A673 (cell line): ENCODE measurements at regions not wholly inside any gene's neighbourhood (a gene's known extent, or its start where the extent isn't known, plus 50 kb on each side); places are given as distances from the start of the nearest gene placed in this dataset.

Experiments used
- BruUV-seq: library from RNA; stranded (reverse); fragments of 400-500 nt; replicated peaks from 2 replicates; lab custom pipeline; 2021; lab: Mats Ljungman, UMichigan
- CTCF ChIA-PET: fragments of 300-600 bp; sonication (Branson Sonifier 250); formaldehyde crosslinking; loops from one replicate; lab custom pipeline; 2022; ENCODE audit warnings: antibody characterized with exemption; lab: Charles Lee
- POLR2A ChIA-PET: fragments of 300-600 bp; sonication (Branson Sonifier 250); formaldehyde crosslinking; loops from one replicate; lab custom pipeline; 2022; ENCODE audit warnings: antibody characterized with exemption; ENCODE audit not compliant: low non-redundant PET; lab: Charles Lee
- DNase-seq: peaks from one replicate; pipeline ENCODE4 v3.0.0-alpha.2; 2015; ENCODE audit warnings: low spot score
- H3K27ac ChIP-seq: fragments of 200-600 bp; sonication (generic); 2 replicates; pipeline ENCODE4 v1.5.1; 2016; ENCODE audit warnings: mixed run types, low read depth, mild to moderate bottlenecking, mixed read lengths, antibody characterized with exemption, low read length; ENCODE audit not compliant: poor library complexity, severe bottlenecking
- H3K27me3 ChIP-seq: fragments of 200-600 bp; sonication (generic); replicated peaks from 2 replicates; pipeline ENCODE4 v1.6.1; 2017; ENCODE audit warnings: mixed run types, low read depth, mild to moderate bottlenecking, mixed read lengths, antibody characterized with exemption, low read length; ENCODE audit not compliant: insufficient read depth, poor library complexity
- H3K36me3 ChIP-seq: fragments of 200-600 bp; sonication (generic); 2 replicates; pipeline ENCODE4 v1.6.1; 2016; ENCODE audit warnings: mixed run types, mild to moderate bottlenecking, mixed read lengths, antibody characterized with exemption, low read length; ENCODE audit not compliant: insufficient read depth, poor library complexity, severe bottlenecking
- H3K4me1 ChIP-seq: fragments of 200-600 bp; sonication (generic); 2 replicates; pipeline ENCODE4 v1.6.1; 2017; ENCODE audit warnings: mixed run types, mild to moderate bottlenecking, mixed read lengths, antibody characterized with exemption, low read length; ENCODE audit not compliant: insufficient read depth, poor library complexity, severe bottlenecking
- H3K4me3 ChIP-seq: fragments of 200-600 bp; sonication (generic); 2 replicates; pipeline ENCODE4 v1.5.1; 2016; ENCODE audit warnings: low read depth, mixed run types, mild to moderate bottlenecking, mixed read lengths, low read length; ENCODE audit not compliant: poor library complexity, severe bottlenecking
- H3K9me3 ChIP-seq: fragments of 200-600 bp; sonication (generic); 2 replicates; pipeline ENCODE4 v1.6.1; 2016; ENCODE audit warnings: mixed run types, low read depth, mild to moderate bottlenecking, mixed read lengths, antibody characterized with exemption, low read length; ENCODE audit not compliant: poor library complexity, severe bottlenecking
- EZH2 ChIP-seq: fragments of 200-600 bp; sonication (generic); IDR thresholded peaks from 2 replicates; pipeline ENCODE4 v1.6.1; 2017; ENCODE audit warnings: borderline replicate concordance, low read depth, mild to moderate bottlenecking, mixed read lengths, antibody characterized with exemption, low read length; ENCODE audit not compliant: poor library complexity, severe bottlenecking
- intact Hi-C: fragments of 100-400 bp; cut with micrococcal nuclease; formaldehyde crosslinking; loops from one replicate; pipeline ENCODE4 v1.10.0; 2022; ENCODE audit not compliant: unreplicated experiment
- TF ChIP-seq, protein P1 (sequence below): fragments of 300-800, 200-600 bp; sonication (generic); conservative IDR thresholded peaks from 2 replicates; pipeline ENCODE4 v1.5.1; 2017; ENCODE audit warnings: low read depth, mild to moderate bottlenecking, antibody characterized with exemption, low read length, moderate library complexity, mixed read lengths

DNA sequence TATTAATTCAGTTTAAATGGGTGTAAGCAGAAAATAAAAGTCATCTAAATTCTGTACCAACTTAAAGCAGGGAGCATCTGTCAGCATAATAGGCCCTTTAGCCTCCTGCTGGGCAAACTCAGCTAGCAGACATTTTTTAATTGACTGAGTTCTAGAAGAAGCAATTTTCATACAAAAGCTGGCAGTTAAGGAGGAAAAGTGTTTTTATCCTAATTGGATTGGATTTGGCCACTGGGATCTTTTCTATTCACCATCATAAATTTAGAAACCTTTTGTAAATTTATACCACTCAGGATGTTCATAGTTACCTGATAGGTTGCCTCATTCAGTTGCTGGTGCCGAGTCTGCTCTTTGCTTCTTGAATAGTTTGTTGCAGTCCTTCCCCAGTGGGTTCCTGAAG, 262.7 kb upstream of the FSIP2 start:
- Histone ChIP-seq H3K9me3 (no peaks in the 10 kb centered on the region), H3K36me3 (no peaks in the 10 kb centered on the region), H3K4me3 (no peak overlapping the region), H3K27me3 (peaks cover 42% of the 10 kb centered on the region), H3K4me1 (peaks cover 6% of the 10 kb centered on the region), H3K27ac (no peak overlapping the region)
- CTCF ChIA-PET = no interaction called here
- intact Hi-C loops = no loop called here
- TF ChIP-seq, protein P1, sequence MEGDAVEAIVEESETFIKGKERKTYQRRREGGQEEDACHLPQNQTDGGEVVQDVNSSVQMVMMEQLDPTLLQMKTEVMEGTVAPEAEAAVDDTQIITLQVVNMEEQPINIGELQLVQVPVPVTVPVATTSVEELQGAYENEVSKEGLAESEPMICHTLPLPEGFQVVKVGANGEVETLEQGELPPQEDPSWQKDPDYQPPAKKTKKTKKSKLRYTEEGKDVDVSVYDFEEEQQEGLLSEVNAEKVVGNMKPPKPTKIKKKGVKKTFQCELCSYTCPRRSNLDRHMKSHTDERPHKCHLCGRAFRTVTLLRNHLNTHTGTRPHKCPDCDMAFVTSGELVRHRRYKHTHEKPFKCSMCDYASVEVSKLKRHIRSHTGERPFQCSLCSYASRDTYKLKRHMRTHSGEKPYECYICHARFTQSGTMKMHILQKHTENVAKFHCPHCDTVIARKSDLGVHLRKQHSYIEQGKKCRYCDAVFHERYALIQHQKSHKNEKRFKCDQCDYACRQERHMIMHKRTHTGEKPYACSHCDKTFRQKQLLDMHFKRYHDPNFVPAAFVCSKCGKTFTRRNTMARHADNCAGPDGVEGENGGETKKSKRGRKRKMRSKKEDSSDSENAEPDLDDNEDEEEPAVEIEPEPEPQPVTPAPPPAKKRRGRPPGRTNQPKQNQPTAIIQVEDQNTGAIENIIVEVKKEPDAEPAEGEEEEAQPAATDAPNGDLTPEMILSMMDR = no peak
- no peak for TF ChIP-seq EZH2
- BruUV-seq = no TSS peak
- peak; percentile 80 for DNase-seq
- POLR2A ChIA-PET = no interaction called here

DNA sequence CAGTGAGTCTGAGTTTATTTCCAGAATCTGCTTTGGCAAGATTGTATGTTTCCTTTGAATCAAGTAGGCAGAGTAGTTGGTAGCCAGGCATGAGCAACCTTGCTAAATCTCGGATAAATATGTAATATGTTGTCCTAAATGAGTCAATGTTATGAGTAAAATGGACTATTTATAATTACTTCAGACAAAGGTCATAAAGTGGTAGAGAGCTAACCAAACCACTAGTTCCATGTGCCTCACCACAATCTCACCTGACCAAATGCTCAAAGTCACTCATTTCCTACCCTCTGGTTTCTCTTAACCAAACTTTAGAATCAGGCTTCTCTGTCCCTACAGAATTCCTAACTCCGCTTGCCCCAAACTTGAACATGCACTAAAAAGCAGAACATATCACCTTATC, 261.2 kb upstream of the FSIP2 start:
- no TSS peak for BruUV-seq
- peaks cover 6% of the 10 kb centered on the region for H3K4me1 ChIP-seq
- peaks cover 42% of the 10 kb centered on the region for H3K27me3 ChIP-seq
- no peak overlapping the region for H3K27ac ChIP-seq
- ChIA-PET POLR2A (no interaction called here), CTCF (no interaction called here)
- H3K9me3 ChIP-seq = no peaks in the 10 kb centered on the region
- TF ChIP-seq EZH2 = no peak
- TF ChIP-seq, protein P1 = no peak
- intact Hi-C loops = no loop called here
- DNase-seq = no peak
- H3K4me3 ChIP-seq = no peak overlapping the region
- H3K36me3 ChIP-seq = no peaks in the 10 kb centered on the region

DNA sequence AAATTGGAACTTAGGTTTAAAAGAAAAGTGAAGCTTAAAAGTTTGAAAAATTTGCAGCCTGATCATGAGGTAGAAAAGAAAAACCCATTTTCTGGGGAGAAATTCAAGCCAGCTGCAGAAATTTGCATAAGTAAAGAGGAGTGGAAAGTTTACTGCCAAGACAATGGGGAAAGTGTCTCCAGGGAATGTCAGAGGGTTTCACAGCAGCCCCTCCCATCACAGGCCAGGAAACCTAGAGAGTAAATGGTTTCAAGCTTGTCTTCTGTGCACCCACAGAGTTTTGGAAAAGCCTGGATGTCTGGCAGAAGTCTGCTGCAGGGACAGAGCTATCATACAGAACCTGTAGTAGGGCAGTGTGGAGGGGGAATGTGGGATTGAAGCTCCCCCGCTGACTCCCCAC, 254.0 kb upstream of the FSIP2 start:
- intact Hi-C loops = no loop called here

More for the DNA sequence above, 254.0 kb upstream of the FSIP2 start:
- peaks cover 11% of the 10 kb centered on the region for H3K27me3 ChIP-seq
- DNase-seq = peak; percentile 41
- BruUV-seq = no TSS peak
- ChIA-PET POLR2A (no interaction called here), CTCF (no interaction called here)
- no peak overlapping the region for H3K27ac ChIP-seq
- no peaks in the 10 kb centered on the region for H3K9me3 ChIP-seq
- no peaks in the 10 kb centered on the region for H3K4me1 ChIP-seq
- no peaks in the 10 kb centered on the region for H3K36me3 ChIP-seq
- TF ChIP-seq EZH2 = no peak
- TF ChIP-seq, protein P1 = no peak
- no peak overlapping the region for H3K4me3 ChIP-seq
